Motor neuron (in vitro differentiated cells): ENCODE measurements at regions not wholly inside any gene's neighbourhood (a gene's known extent, or its start where the extent isn't known, plus 50 kb on each side); places are given as distances from the start of the nearest gene placed in this dataset.

Experiments
- ATAC-seq, 8 experiments: fragments of 200-7000 bp; cut with Tn5 transposase; replicated peaks in 6 of 8; 2 replicates each; pipeline ENCODE4 v1.8.0; 2021; ENCODE audit warnings: mild to moderate bottlenecking in 8 of 8, moderate library complexity in 8 of 8
- H3K27ac ChIP-seq, 2 donors: fragments of 250-450 bp; sonication (Bioruptor Pico); 2 replicates each; pipeline ENCODE4 v1.9.0; 2021; ENCODE audit warnings: antibody characterized with exemption in 2 of 2, mild to moderate bottlenecking in 2 of 2, moderate library complexity in 1 of 2
- H3K4me1 ChIP-seq, 2 donors: fragments of 250-450 bp; sonication (Bioruptor Pico); replicated peaks in 1 of 2; 2 replicates each; pipeline ENCODE4 v1.6.1; 2021; ENCODE audit warnings: antibody characterized with exemption in 2 of 2, mild to moderate bottlenecking in 2 of 2, moderate library complexity in 1 of 2
- H3K4me3 ChIP-seq, 5 donors: fragments of 250-450 bp; sonication (Bioruptor Pico); 2 replicates each; pipeline ENCODE4 v1.9.0; 2021; ENCODE audit warnings: antibody characterized with exemption in 5 of 5, mild to moderate bottlenecking in 5 of 5, moderate library complexity in 4 of 5
- WGBS, 10 experiments: fragments of 450-650 bp; shearing (Covaris generic); methylation state at CpG; one replicate each; pipeline ENCODE4 v1.0.0; 2022; 5-methylcytosine and 5-hydroxymethylcytosine counted together
- in situ Hi-C, 9 experiments: fragments of 400-800 bp; cut with MboI; loops; one replicate each; pipeline ENCODE4 v1.15.0; 2021; ENCODE audit warnings: low sequenced_read_pairs in 9 of 9, low pct_unique_long_range_greater_than_20kb in 2 of 9; ENCODE audit not compliant: unreplicated experiment in 9 of 9

GRCh38 chr16:89038811-89039735, 54.6 kb upstream of the ACSF3 start:
- H3K4me3 ChIP-seq: no peak overlapping the region
- in situ Hi-C loops: no loop called here
- H3K4me1 ChIP-seq: peaks cover 25 to 34% of the 10 kb centered on the region in 2 donors
- WGBS, 10 experiments: 20 to 85% (median 74%) methylated on average over 2 to 8 of the region's 29 CpGs; no CpG with 5 or more reads in 6 of the 10 experiments
- no peak for ATAC-seq
- H3K27ac ChIP-seq: no peak overlapping the region

GRCh38 chr16:89039756-89040155, 53.9 kb upstream of the ACSF3 start:
- no peak overlapping the region for H3K27ac ChIP-seq
- H3K4me1 ChIP-seq: peaks cover 25 to 36% of the 10 kb centered on the region in 2 donors
- ATAC-seq: no peak
- WGBS, 10 experiments: 80% methylated on average over 1 of the region's 18 CpGs; no CpG with 5 or more reads in 9 of the 10 experiments
- in situ Hi-C loops: no loop called here
- no peak overlapping the region for H3K4me3 ChIP-seq

- H3K27ac ChIP-seq: no peak overlapping the region
- ATAC-seq: no peak
- peaks cover 22 to 31% of the 10 kb centered on the region in 2 donors for H3K4me1 ChIP-seq
- 75 to 87% methylated on average over 2 to 3 of the region's 8 CpGs; no CpG with 5 or more reads in 8 of the 10 experiments for WGBS, 10 experiments
- in situ Hi-C loops: no loop called here
- H3K4me3 ChIP-seq: no peak overlapping the region
Measured at GRCh38 chr16:89040391-89040790, 53.3 kb upstream of the ACSF3 start.

GRCh38 chr16:89040861-89041570, 52.6 kb upstream of the ACSF3 start:
- no peak for ATAC-seq
- WGBS, 10 experiments: 47 to 90% (median 82%) methylated on average over 2 to 3 of the region's 25 CpGs; no CpG with 5 or more reads in 7 of the 10 experiments
- Histone ChIP-seq H3K27ac (no peak overlapping the region), H3K4me1 (peaks cover 16 to 25% of the 10 kb centered on the region in 2 donors), H3K4me3 (no peak overlapping the region)
- in situ Hi-C loops: no loop called here

GRCh38 chr16:89041571-89042481, 51.8 kb upstream of the ACSF3 start:
- no peak overlapping the region for H3K4me3 ChIP-seq
- no peak for ATAC-seq
- H3K4me1 ChIP-seq: peaks cover 14 to 22% of the 10 kb centered on the region in 2 donors
- H3K27ac ChIP-seq: no peak overlapping the region
- 70 to 87% methylated on average over 2 to 3 of the region's 42 CpGs; no CpG with 5 or more reads in 8 of the 10 experiments for WGBS, 10 experiments
- in situ Hi-C loops: no loop called here

- H3K27ac ChIP-seq: no peak overlapping the region
- 62 to 90% (median 69%) methylated on average over 2 to 11 of the region's 32 CpGs; no CpG with 5 or more reads in 6 of the 10 experiments for WGBS, 10 experiments
- in situ Hi-C loops: no loop called here
- H3K4me3 ChIP-seq: no peak overlapping the region
- no peak for ATAC-seq
- H3K4me1 ChIP-seq: peaks cover 13 to 23% of the 10 kb centered on the region in 2 donors
Measured at GRCh38 chr16:89042711-89043551, 50.7 kb upstream of the ACSF3 start.

GRCh38 chr16:89043636-89044417, 49.8 kb upstream of the ACSF3 start:
- no peak overlapping the region for H3K27ac ChIP-seq
- in situ Hi-C loops: no loop called here
- ATAC-seq: no peak
- no peak overlapping the region for H3K4me3 ChIP-seq
- WGBS, 10 experiments: 0 to 100% (median 68%) methylated on average over 1 to 4 of the region's 17 CpGs; no CpG with 5 or more reads in 4 of the 10 experiments
- H3K4me1 ChIP-seq: peaks cover 21 to 23% of the 10 kb centered on the region in 2 donors
